SIG-M5 treated with dmso at 0.1 percent for 504 hours (cell line): ENCODE measurements at regions not wholly inside any gene's neighbourhood (a gene's known extent, or its start where the extent isn't known, plus 50 kb on each side); places are given as distances from the start of the nearest gene placed in this dataset.

Source experiments
- DNase-seq: peaks from one replicate; lab custom pipeline; 2025; ENCODE audit not compliant: unreplicated experiment; lab: John Stamatoyannopoulos, UW

- no peak for DNase-seq
These were observed 251.7 kb upstream of the NOVA1 start for GRCh38 chr14:26849514-26849913.

DNA sequence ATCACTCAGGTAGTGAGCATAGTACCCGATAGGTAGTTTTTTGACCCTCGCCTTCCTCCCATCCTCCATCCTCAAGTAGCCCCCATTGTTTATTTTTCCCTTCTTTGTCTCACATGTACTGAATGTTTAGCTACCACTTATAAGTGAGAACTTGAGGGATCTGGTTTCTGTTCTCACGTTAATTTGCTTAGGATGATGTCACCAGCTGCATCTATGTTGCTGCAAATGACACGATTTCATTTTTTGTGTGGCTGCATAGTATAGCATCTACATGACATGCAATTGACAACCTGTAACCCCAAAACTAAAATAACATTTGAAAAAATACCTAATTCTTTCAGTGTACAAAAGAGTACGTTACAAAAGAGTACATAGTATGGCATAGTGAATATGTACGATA lies 254.0 kb upstream of the NOVA1 start:
- no peak for DNase-seq

DNA sequence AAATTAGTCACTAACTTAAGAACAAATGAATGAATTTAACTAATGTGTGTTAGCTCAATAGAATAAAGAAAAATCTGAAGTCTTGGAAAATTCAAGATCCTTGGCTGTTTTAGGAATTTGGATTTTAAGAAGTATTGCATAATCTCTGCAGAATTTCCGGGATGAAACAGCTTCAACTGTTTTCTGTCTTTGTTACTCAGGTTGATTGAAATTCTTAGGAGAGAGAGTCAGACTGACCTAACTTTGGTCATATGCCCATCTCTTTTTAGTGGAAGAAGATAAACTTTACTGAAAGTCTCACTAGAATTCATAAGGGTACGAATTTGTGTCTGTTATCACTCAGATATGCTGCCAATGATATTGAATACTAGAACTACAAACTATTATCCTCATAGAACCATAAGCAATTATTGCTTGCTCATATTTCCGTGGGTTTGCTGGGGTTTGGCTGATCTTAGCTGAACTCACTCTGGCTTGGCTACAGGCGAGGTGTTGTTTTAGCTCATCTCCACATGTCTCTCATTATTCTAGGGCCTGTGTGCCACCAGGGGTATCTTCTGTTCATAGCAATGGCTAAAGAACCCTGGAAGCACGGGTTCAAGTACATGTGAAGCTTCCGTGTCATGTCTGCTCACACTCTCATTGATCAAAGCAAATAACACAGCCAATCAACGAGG lies 257.4 kb upstream of the NOVA1 start:
- DNase-seq: no peak

DNA sequence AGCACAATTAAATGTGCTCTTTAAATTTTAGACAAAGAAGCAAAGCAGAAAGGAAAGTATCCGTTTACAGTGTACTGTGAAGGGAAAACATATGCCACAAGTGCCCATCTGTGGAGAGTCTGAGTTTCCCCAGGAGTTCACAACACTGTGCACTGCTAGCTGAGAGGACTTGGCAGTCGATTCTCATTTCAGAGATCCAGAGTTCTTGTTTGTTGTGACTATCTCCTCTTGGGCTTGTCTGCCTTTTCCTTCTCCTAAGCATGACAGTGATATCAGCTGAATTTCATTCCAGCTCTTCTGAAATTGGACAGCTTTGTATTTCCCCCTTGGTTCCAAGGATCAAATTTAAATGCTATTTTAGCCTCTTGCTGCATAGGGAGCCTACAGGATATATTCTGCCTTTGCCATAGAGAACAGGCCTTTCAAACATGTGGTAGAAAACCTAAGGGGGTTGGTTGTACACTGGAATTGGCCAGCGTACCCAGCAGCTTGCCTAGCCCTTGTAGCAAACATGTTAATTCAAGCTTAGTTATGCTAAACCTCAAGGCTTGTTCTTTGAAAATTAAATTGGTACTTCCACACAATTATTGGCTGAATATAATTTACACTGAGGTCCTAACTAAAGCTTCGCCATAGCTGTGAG lies 259.2 kb upstream of the NOVA1 start:
- DNase-seq: no peak

DNA sequence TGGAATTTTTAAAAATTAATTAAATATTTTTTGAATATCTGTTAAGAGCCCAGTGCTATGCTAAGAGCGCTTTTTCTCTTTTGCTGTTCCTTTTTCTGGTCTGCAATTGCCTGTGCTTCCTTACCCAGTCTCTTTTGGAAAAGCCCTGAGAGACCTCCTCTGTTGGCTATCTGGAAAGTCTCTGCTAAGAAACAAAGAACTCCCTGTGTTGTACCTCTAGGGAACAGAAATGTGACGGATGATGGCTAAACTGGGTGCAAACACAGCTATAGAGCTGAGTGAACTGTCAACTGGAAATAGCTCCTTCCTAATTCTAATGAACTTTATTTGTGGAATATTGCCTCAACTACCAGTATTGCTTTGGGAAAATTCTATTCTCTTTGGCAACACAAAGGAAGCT lies 261.6 kb upstream of the NOVA1 start:
- DNase-seq: no peak

GRCh38 chr14:26860111-26860510 lies 262.3 kb upstream of the NOVA1 start:
- no peak for DNase-seq

GRCh38 chr14:26863736-26864135 lies 265.9 kb upstream of the NOVA1 start:
- no peak for DNase-seq

GRCh38 chr14:26866721-26867120 lies 268.9 kb upstream of the NOVA1 start:
- DNase-seq: no peak

- no peak for DNase-seq
These were observed 269.4 kb upstream of the NOVA1 start for GRCh38 chr14:26867171-26867757.

- no peak for DNase-seq
These were observed 272.3 kb upstream of the NOVA1 start for GRCh38 chr14:26870096-26870495.

DNA sequence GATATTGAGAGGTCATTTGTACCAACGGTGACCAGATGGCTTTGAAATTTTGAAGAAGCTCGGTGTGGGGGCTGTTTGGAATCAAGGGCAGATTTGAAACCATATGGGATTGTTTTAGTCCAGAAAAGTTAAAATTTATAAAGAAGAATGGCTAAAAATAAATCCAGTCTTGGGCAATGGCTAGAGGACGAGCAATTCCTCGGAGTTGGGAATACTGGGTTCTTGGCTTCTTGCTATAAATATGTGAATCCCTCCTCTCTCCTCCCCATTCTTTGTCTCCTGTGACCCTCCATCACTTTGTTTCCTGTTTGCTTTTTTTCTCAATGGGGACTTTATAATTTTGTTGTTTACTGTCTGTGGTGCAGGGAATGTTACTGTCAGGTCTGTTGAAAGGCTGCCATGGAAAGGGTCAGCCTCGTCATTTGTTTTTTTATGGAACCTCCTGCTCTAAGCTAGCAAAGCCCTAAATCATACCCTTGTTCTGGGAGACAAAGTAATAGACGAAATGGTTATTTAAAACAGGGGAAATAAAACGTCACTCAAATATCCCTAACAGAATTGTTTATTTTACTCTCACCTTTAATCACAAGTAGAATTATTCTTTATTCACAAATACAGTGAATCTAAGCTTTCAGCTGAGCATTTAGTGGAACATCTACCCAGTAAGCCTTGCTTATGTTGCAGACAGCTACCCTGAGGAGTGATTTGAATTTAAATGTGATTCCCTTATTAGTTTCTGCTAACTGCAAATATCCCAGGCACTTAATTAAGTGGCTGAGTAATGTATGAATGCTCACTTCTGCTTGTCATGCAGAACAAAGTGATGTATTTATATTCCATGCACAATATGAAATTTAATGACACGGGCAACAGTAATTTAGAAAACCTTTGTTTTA lies 273.1 kb upstream of the NOVA1 start:
- DNase-seq: no peak

GRCh38 chr14:26872515-26873361 lies 274.9 kb upstream of the NOVA1 start:
- DNase-seq: no peak

DNA sequence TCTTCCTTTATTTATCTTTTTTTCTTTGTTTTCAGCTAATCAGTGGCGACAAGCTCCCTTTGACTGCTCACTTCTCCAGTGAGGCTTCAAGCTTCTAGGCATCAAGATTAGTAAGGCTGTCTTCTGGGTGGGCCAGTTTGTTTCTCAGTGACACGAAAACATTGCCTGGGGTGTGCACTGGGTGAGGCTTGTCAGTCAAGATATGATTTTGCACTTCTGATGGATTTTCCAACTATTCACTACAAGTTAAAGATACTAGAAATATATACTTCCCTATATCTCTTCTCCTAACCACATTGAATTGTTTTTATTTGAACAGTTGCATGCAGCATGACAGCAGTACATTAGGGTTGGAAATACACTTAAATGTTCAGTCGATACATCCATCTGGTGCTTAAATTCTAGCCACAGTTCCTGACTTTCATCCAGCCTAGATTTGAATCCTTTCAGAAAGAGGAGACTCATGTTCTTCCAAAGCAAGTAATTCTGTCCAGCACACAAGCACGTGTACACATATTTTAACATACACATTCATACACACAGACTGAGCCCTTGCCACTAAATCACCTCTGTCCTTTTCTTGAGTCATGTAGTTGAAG lies 275.6 kb upstream of the NOVA1 start:
- no peak for DNase-seq

GRCh38 chr14:26887847-26888246 lies 290.0 kb upstream of the NOVA1 start:
- DNase-seq: no peak

DNA sequence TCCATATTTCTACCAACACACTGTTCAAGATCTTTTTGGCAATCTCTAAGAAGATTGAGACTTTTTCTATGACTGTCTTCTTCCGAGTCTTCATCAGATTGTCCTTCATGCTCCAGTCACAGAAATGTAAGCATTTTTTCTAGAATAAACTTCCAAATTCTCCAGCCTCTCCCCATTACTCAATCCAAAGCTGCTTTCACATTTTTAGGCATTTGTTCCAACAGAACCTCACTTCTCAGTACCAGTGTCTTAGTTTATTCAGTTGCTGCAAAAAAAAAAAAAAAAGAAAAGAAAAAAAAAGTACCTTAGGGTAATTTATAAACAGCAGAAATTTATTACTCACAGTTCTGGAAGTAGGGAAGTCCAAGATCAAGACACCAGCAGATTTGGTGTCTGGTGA lies 290.8 kb upstream of the NOVA1 start:
- no peak for DNase-seq

DNA sequence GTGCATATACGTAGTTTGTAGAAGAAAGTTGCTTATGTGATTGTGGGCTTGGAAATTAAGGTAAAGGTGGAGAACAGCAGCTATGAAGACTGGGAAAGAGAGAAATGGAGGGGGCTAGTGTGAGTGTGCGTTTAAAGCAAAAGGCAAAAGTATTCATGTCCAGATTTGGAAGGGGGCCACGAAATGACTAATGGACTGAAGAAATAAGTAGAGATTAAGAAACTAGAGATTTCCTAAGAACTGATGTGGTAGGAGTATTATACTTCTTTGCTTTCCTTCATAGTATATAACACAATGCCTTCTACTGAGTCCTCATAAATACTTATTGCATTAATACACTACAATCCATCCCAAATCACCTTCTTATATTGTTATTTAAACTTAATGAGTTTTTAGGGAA lies 298.6 kb upstream of the NOVA1 start:
- DNase-seq: no peak

GRCh38 chr14:26897196-26897595 lies 299.4 kb upstream of the NOVA1 start:
- DNase-seq: no peak

DNA sequence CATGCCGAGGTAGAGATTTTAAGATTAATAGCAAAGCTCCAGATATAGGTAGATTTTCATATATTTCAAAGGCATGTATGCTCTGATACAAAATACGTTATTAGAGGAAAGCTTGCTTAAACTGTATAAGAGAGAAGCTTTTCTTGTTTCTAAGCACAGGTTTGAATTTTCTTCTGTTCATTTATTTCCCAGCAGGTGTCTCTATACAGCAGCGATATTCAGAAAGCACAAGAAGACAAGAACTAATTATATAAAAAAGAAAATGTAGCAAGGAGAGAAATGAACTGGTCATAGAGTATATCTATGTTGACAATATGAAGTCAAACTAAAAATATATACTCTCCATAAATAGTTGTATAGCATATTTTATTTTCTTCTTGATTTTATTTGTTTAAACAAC lies 307.4 kb upstream of the NOVA1 start:
- no peak for DNase-seq

GRCh38 chr14:26913786-26914185 lies 316.0 kb upstream of the NOVA1 start:
- DNase-seq: no peak

DNA sequence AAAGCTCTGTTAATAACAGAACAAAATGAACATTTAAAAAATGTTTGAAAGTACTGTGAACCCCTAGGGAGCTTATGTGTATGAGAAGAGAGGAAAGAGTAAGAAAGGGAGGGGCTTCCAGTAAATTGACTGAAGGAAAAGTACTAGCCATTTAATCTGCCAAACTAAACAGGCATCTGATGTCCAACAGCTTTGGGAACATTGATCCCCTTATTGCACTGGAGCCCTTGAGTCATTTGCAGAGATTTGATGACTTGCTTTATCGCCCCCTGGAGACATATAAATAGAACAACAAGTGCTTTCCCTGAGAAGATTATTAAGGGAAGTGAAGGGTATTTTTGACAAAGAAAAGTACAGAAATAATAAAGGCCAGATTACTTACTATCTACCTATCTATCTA lies 319.3 kb upstream of the NOVA1 start:
- DNase-seq: no peak
